GM12892 (cell line): ENCODE measurements at regions not wholly inside any gene's neighbourhood (a gene's known extent, or its start where the extent isn't known, plus 50 kb on each side); places are given as distances from the start of the nearest gene placed in this dataset.

Experiments used
- DNase-seq: peaks from one replicate; pipeline ENCODE4 v3.0.0; 2011; ENCODE audit not compliant: insufficient read length
- FAIRE-seq: peaks from 2 replicates; lab custom pipeline; 2011; peaks lifted over from hg19 to GRCh38; lab: Jason Lieb, UNC
- POLR2A ChIP-seq: IDR thresholded peaks from 2 replicates; pipeline ENCODE4 v1.6.1; 2011; ENCODE audit warnings: low read depth, low read length, control low read depth
- POLR2AphosphoS5 ChIP-seq: IDR thresholded peaks from 2 replicates; pipeline ENCODE4 v1.6.1; 2011; ENCODE audit warnings: low read depth, low read length, control low read depth
- TAF1 ChIP-seq: IDR thresholded peaks from 2 replicates; pipeline ENCODE4 v1.6.1; 2011; ENCODE audit warnings: low read depth, mild to moderate bottlenecking, control low read depth, low read length, borderline replicate concordance

GRCh38 chr10:6969659-6970058 lies 389.6 kb upstream of the PRKCQ start:
- TF ChIP-seq POLR2AphosphoS5 (no peak), POLR2A (no peak), TAF1 (no peak)
- FAIRE-seq (no peak), DNase-seq (no peak)

DNA sequence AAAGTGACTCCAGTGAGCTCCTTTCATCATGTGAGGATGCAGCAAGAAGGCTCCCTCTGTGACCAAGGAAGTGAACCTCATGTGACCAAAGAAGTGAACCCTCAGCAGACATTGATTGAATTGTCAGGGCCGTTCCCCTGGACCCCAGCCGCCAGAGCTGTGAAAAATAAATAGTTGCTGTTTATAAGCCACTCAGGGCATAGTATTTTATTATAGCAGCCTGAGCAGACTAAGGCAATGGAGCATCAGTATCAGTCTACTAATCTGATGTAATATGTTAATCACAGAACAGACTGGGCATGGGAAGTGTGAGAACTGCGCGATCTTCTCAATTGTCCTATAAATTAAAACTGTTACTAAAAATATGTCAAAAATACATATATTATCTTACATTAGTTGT lies 384.5 kb upstream of the PRKCQ start:
- DNase-seq (no peak), FAIRE-seq (no peak)
- TF ChIP-seq TAF1 (no peak), POLR2AphosphoS5 (no peak)

- DNase-seq (no peak), FAIRE-seq (no peak)
- TF ChIP-seq TAF1 (no peak), POLR2A (no peak), POLR2AphosphoS5 (no peak)
Observed at GRCh38 chr10:6962576-6962975, 382.5 kb upstream of the PRKCQ start.

- FAIRE-seq (no peak), DNase-seq (no peak)
- TF ChIP-seq POLR2AphosphoS5: no peak
- TF ChIP-seq TAF1: no peak
- TF ChIP-seq POLR2A: no peak
Observed at GRCh38 chr10:6958711-6959110, 378.6 kb upstream of the PRKCQ start.

GRCh38 chr10:6958254-6958653 lies 378.2 kb upstream of the PRKCQ start:
- FAIRE-seq: no peak
- no peak for DNase-seq

DNA sequence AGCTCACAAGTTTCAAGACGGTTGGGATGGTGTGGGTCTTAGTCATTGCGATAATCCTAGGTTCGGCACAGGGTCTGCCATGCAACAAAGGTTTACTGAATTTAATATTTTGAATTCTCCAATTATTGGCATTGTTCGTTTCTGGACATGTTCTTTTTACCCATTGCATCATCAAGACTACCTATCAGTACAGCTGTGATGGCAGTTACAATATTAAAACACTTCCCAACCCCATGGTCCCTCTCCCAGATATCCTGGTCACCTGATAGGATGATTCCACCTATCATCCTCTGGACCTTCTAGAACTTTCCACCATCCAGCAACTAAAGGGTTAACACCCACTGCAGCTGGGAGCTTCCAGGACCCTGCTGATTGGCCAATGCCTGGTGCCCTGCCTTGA lies 377.8 kb upstream of the PRKCQ start:
- TF ChIP-seq TAF1 (no peak), POLR2A (no peak), POLR2AphosphoS5 (no peak)
- DNase-seq: no peak
- no peak for FAIRE-seq

More at GRCh38 chr10:6958254-6958653, 378.2 kb upstream of the PRKCQ start:
- TF ChIP-seq POLR2AphosphoS5: no peak
- TF ChIP-seq POLR2A: no peak
- no peak for TF ChIP-seq TAF1

- FAIRE-seq: no peak
- TF ChIP-seq TAF1: no peak
- no peak for TF ChIP-seq POLR2AphosphoS5
- no peak for TF ChIP-seq POLR2A
- no peak for DNase-seq
Observed at GRCh38 chr10:6956562-6956961, 376.5 kb upstream of the PRKCQ start.

DNA sequence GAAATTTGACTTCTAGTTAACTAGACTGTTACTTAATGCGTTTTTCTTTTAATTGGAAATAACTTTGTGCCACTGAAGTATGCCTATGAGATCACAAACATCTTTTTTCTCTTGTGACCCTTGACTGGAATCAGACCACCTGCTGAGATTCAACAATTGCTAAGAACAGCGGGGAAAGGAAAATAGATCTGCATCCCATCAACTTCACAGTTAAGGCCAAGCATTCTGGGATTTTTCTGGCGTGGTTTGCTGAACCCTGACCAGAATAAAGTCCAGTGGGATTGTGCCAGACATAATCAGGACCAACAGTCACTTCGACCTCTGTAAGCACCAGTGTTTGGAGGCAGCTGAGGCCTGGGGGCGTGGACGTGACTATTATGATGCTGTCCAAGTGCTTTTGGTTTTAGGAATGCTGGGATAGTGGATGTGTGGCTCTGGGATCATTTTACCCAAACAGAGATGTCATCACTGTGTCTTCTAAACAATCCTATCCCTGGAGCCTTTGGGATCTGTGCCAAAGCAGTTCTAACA lies 373.3 kb upstream of the PRKCQ start:
- DNase-seq (no peak), FAIRE-seq (no peak)
- TF ChIP-seq POLR2AphosphoS5 (no peak), POLR2A (no peak), TAF1 (no peak)

DNA sequence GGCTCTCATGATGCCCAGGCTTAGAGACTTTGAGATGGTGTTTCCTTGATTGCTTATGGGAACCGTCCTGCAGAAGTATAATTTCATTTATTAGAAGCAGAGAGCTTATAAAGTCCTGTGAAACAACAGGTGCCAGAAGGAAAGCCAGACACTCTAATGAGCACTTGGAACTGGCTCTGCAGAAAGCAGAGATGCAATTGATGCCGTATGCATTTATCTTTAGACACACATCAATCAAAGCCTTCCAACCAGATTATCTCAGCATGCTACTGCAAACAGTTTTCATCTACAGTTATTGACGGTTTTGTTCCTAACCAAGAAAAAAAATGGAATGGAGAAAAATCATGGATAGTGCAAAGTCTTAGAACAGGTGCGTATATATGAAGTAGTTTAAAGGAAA lies 371.7 kb upstream of the PRKCQ start:
- no peak for FAIRE-seq
- no peak for TF ChIP-seq POLR2A
- TF ChIP-seq POLR2AphosphoS5: no peak
- TF ChIP-seq TAF1: no peak
- DNase-seq: no peak

GRCh38 chr10:6950133-6950532 lies 370.1 kb upstream of the PRKCQ start:
- FAIRE-seq: peak; percentile 21
- no peak for TF ChIP-seq POLR2AphosphoS5
- TF ChIP-seq POLR2A: no peak
- TF ChIP-seq TAF1: no peak
- DNase-seq: no peak

DNA sequence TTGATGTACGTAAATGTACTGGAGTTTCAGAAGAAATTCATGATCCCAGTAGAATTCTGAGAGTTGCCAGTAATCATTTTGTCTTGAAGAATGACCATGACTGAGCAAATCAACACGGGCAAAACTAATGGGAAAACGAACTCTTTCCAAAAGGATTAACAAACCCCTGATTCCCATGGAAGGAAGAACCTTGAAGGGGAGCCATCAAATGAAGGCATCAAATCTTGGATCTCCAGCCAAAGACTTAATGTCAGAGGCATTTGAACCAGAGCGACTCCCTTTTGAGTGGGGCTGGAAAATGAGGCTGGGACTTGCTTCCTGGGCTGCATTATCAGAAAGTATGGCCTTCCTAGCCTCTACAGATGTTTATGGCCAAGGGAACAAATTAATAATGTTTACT lies 364.4 kb upstream of the PRKCQ start:
- FAIRE-seq (no peak), DNase-seq (no peak)
- TF ChIP-seq TAF1 (no peak), POLR2AphosphoS5 (no peak), POLR2A (no peak)

DNA sequence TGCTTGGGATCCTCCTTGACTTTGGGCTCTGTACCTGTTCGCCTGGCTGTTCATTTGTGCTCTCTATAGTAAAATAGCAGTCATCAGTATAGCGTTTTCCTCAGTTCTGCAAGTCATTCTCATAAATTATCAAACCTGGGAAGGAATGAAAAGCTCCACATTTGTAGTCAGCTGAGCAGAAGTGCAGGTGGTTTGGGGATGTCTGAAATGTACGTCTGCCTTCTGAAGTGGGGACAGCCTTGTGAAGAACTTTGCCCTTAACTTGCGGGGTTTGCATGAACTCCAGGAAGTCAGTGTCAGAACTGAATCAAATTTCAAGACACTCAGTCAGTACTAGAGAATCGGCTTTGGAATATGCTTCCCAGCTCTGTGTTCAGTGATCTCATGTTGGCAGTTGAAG lies 358.3 kb upstream of the PRKCQ start:
- DNase-seq (no peak), FAIRE-seq (no peak)
- TF ChIP-seq POLR2A: no peak
- no peak for TF ChIP-seq TAF1
- no peak for TF ChIP-seq POLR2AphosphoS5

DNA sequence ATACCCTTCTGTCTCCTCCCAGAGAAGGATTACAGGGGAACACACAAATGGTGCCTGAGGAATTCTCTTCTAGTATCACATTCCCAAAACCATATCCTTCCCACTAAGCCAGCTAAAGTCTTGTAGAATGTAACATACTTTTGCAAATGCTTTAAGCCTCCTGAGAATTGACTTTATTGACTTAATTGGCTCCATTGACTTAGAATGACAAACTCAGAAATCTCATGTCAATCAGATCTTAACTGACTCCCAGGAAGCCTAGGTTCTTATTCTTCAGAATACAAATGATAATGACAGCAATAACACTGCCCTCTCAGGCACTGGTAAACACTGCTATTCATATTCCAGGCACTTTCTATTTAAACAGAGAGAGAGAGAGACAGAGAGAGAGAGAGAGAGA lies 356.9 kb upstream of the PRKCQ start:
- TF ChIP-seq POLR2AphosphoS5: no peak
- no peak for TF ChIP-seq POLR2A
- no peak for TF ChIP-seq TAF1
- no peak for FAIRE-seq
- no peak for DNase-seq

- DNase-seq (no peak), FAIRE-seq (peak; percentile 9)
- TF ChIP-seq TAF1: no peak
- no peak for TF ChIP-seq POLR2AphosphoS5
- no peak for TF ChIP-seq POLR2A
Observed at GRCh38 chr10:6929148-6929830, 349.2 kb upstream of the PRKCQ start.
